Right lobe of liver (tissue), 4 donors: ENCODE measurements at regions not wholly inside any gene's neighbourhood (a gene's known extent, or its start where the extent isn't known, plus 50 kb on each side); places are given as distances from the start of the nearest gene placed in this dataset.

Experiments used
- POLR2A ChIP-seq: fragments of 450-650 bp; IDR thresholded peaks from one replicate; pipeline ENCODE4 v1.6.1; 2017; ENCODE audit warnings: antibody characterized with exemption, mild to moderate bottlenecking
- TF ChIP-seq, protein P1 (sequence below), 4 donors: fragments of 200-600 bp in 3 of 4; fragments of 450-650 bp in 1 of 4; IDR thresholded peaks; one replicate each; pipeline versions ENCODE4 v1.5.1 to v1.8.0; 2016 to 2022; ENCODE audit warnings: antibody characterized with exemption in 4 of 4, mild to moderate bottlenecking in 2 of 4
- donor health status: DM: no; HTN: no; CAD: no.
- donor health status: DM: no; HTN: no; CAD: no.
- donor health status: DM: no; HTN: yes; CAD: no.

GRCh38 chr10:126730856-126731609 is 60.5 kb upstream of the C10orf90 start:
- TF ChIP-seq, protein P1, sequence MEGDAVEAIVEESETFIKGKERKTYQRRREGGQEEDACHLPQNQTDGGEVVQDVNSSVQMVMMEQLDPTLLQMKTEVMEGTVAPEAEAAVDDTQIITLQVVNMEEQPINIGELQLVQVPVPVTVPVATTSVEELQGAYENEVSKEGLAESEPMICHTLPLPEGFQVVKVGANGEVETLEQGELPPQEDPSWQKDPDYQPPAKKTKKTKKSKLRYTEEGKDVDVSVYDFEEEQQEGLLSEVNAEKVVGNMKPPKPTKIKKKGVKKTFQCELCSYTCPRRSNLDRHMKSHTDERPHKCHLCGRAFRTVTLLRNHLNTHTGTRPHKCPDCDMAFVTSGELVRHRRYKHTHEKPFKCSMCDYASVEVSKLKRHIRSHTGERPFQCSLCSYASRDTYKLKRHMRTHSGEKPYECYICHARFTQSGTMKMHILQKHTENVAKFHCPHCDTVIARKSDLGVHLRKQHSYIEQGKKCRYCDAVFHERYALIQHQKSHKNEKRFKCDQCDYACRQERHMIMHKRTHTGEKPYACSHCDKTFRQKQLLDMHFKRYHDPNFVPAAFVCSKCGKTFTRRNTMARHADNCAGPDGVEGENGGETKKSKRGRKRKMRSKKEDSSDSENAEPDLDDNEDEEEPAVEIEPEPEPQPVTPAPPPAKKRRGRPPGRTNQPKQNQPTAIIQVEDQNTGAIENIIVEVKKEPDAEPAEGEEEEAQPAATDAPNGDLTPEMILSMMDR (IDR thresholded peaks at IDR 0.05) = no peak
- TF ChIP-seq POLR2A = no peak
